ENCODE measurements at regions not wholly inside any gene's neighbourhood (a gene's known extent, or its start where the extent isn't known, plus 50 kb on each side); places are given as distances from the start of the nearest gene placed in this dataset.

- intact Hi-C loops (cut with DNase I), result no loop called here
These were observed 635.1 kb downstream of the PTPRC start for GRCh38 chr1:199273837-199274379.

GRCh38 chr1:199279067-199279466 is 640.2 kb downstream of the PTPRC start:
- DNase-seq (no peak), ATAC-seq (no peak)
- Histone ChIP-seq H3K4me3 (no peak overlapping the region), H3K4me1 (no peaks in the 10 kb centered on the region), H3K27ac (no peak overlapping the region), H3K9me3 (no peaks in the 10 kb centered on the region), H3K27me3 (no peaks in the 10 kb centered on the region), H3K36me3 (no peaks in the 10 kb centered on the region)
- intact Hi-C loops (cut with DNase I), result no loop called here
- TF ChIP-seq CTCF (IDR thresholded peaks at IDR 0.05), result no peak

More at GRCh38 chr1:199273837-199274379, 635.1 kb downstream of the PTPRC start:
- no peak for DNase-seq
- TF ChIP-seq CTCF (IDR thresholded peaks at IDR 0.05), result no peak
- Histone ChIP-seq H3K4me1 (no peaks in the 10 kb centered on the region), H3K9me3 (no peaks in the 10 kb centered on the region), H3K27ac (no peak overlapping the region), H3K36me3 (no peaks in the 10 kb centered on the region), H3K4me3 (no peak overlapping the region), H3K27me3 (no peaks in the 10 kb centered on the region)
- ATAC-seq, result peak; percentile 23

- no peaks in the 10 kb centered on the region for H3K36me3 ChIP-seq
- no peaks in the 10 kb centered on the region for H3K9me3 ChIP-seq
- no peak for ATAC-seq
- DNase-seq, result no peak
- intact Hi-C loops (cut with DNase I), result no loop called here
- H3K4me1 ChIP-seq, result no peaks in the 10 kb centered on the region
- TF ChIP-seq CTCF (IDR thresholded peaks at IDR 0.05), result no peak
- H3K27ac ChIP-seq, result no peak overlapping the region
- H3K27me3 ChIP-seq, result no peaks in the 10 kb centered on the region
- no peak overlapping the region for H3K4me3 ChIP-seq
These were observed 641.2 kb downstream of the PTPRC start for GRCh38 chr1:199279872-199280645.

GRCh38 chr1:199282751-199283305 is 644.0 kb downstream of the PTPRC start:
- DNase-seq, result no peak
- intact Hi-C loops (cut with DNase I), result no loop called here
- H3K27me3 ChIP-seq, result no peaks in the 10 kb centered on the region
- no peak overlapping the region for H3K27ac ChIP-seq
- H3K4me1 ChIP-seq, result no peaks in the 10 kb centered on the region
- no peaks in the 10 kb centered on the region for H3K36me3 ChIP-seq
- ATAC-seq, result no peak
- H3K4me3 ChIP-seq, result no peak overlapping the region
- no peak for TF ChIP-seq CTCF (IDR thresholded peaks at IDR 0.05)
- H3K9me3 ChIP-seq, result no peaks in the 10 kb centered on the region

GRCh38 chr1:199283794-199284193 is 645.0 kb downstream of the PTPRC start:
- Histone ChIP-seq H3K27ac (no peak overlapping the region), H3K4me3 (no peak overlapping the region), H3K4me1 (no peaks in the 10 kb centered on the region), H3K9me3 (no peaks in the 10 kb centered on the region), H3K36me3 (no peaks in the 10 kb centered on the region), H3K27me3 (no peaks in the 10 kb centered on the region)
- intact Hi-C loops (cut with DNase I), result no loop called here
- ATAC-seq, result no peak
- TF ChIP-seq CTCF (IDR thresholded peaks at IDR 0.05), result no peak
- no peak for DNase-seq

All from upper lobe of right lung (tissue), 1 donor.